ENCODE measurements at regions not wholly inside any gene's neighbourhood (a gene's known extent, or its start where the extent isn't known, plus 50 kb on each side); places are given as distances from the start of the nearest gene placed in this dataset.

GRCh38 chr3:70822669-70823068, 510.2 kb upstream of the MDFIC2 start:
- no peaks in the 10 kb centered on the region for H3K36me3 ChIP-seq (ENCODE audit: control insufficient read depth, insufficient read depth, low read length)
- DNase-seq (ENCODE audit: low read depth): no peak
- TF ChIP-seq CTCF (IDR thresholded peaks at IDR 0.05; ENCODE audit: insufficient read depth, low read length, poor library complexity, severe bottlenecking): no peak
- H3K4me3 ChIP-seq (ENCODE audit: low read depth, low read length): no peak overlapping the region
- H3K27me3 ChIP-seq (ENCODE audit: control insufficient read depth, insufficient read depth, low read length): no peaks in the 10 kb centered on the region

GRCh38 chr3:70821602-70822001, 509.2 kb upstream of the MDFIC2 start:
- TF ChIP-seq CTCF (IDR thresholded peaks at IDR 0.05; ENCODE audit: insufficient read depth, low read length, poor library complexity, severe bottlenecking): no peak
- DNase-seq (ENCODE audit: low read depth): no peak
- H3K36me3 ChIP-seq (ENCODE audit: control insufficient read depth, insufficient read depth, low read length): no peaks in the 10 kb centered on the region
- no peak overlapping the region for H3K4me3 ChIP-seq (ENCODE audit: low read depth, low read length)
- H3K27me3 ChIP-seq (ENCODE audit: control insufficient read depth, insufficient read depth, low read length): no peaks in the 10 kb centered on the region

GRCh38 chr3:70820397-70820796, 508.0 kb upstream of the MDFIC2 start:
- DNase-seq (ENCODE audit: low read depth): no peak
- H3K4me3 ChIP-seq (ENCODE audit: low read depth, low read length): no peak overlapping the region
- no peaks in the 10 kb centered on the region for H3K27me3 ChIP-seq (ENCODE audit: control insufficient read depth, insufficient read depth, low read length)
- H3K36me3 ChIP-seq (ENCODE audit: control insufficient read depth, insufficient read depth, low read length): no peaks in the 10 kb centered on the region
- TF ChIP-seq CTCF (IDR thresholded peaks at IDR 0.05; ENCODE audit: insufficient read depth, low read length, poor library complexity, severe bottlenecking): no peak

- TF ChIP-seq CTCF (IDR thresholded peaks at IDR 0.05; ENCODE audit: insufficient read depth, low read length, poor library complexity, severe bottlenecking): no peak
- Histone ChIP-seq H3K4me3 (ENCODE audit: low read depth, low read length) (no peak overlapping the region), H3K36me3 (ENCODE audit: control insufficient read depth, insufficient read depth, low read length) (no peaks in the 10 kb centered on the region), H3K27me3 (ENCODE audit: control insufficient read depth, insufficient read depth, low read length) (no peaks in the 10 kb centered on the region)
- DNase-seq (ENCODE audit: low read depth): no peak
These were observed 505.7 kb upstream of the MDFIC2 start for GRCh38 chr3:70818145-70818544.

- H3K4me3 ChIP-seq (ENCODE audit: low read depth, low read length): no peak overlapping the region
- TF ChIP-seq CTCF (IDR thresholded peaks at IDR 0.05; ENCODE audit: insufficient read depth, low read length, poor library complexity, severe bottlenecking): no peak
- no peaks in the 10 kb centered on the region for H3K36me3 ChIP-seq (ENCODE audit: control insufficient read depth, insufficient read depth, low read length)
- DNase-seq (ENCODE audit: low read depth): no peak
- H3K27me3 ChIP-seq (ENCODE audit: control insufficient read depth, insufficient read depth, low read length): no peaks in the 10 kb centered on the region
These were observed 503.9 kb upstream of the MDFIC2 start for GRCh38 chr3:70816346-70816745.

GRCh38 chr3:70815817-70816216, 503.4 kb upstream of the MDFIC2 start:
- no peaks in the 10 kb centered on the region for H3K27me3 ChIP-seq (ENCODE audit: control insufficient read depth, insufficient read depth, low read length)
- H3K4me3 ChIP-seq (ENCODE audit: low read depth, low read length): no peak overlapping the region
- no peak for DNase-seq (ENCODE audit: low read depth)
- no peaks in the 10 kb centered on the region for H3K36me3 ChIP-seq (ENCODE audit: control insufficient read depth, insufficient read depth, low read length)
- no peak for TF ChIP-seq CTCF (IDR thresholded peaks at IDR 0.05; ENCODE audit: insufficient read depth, low read length, poor library complexity, severe bottlenecking)
